Renal cortex interstitium (tissue), 11 donors: ENCODE measurements at regions not wholly inside any gene's neighbourhood (a gene's known extent, or its start where the extent isn't known, plus 50 kb on each side); places are given as distances from the start of the nearest gene placed in this dataset.
A peak's percentile ranks its signal among the peaks of the same experiment; 100 is the strongest.

Source experiments
- DNase-seq, 11 donors: peaks; one replicate each; pipeline ENCODE4 v3.0.0-alpha.2; 2013; ENCODE audit warnings: low read depth in 9 of 11, low spot score in 4 of 11; ENCODE audit errors: extremely low read depth in 1 of 11

DNA sequence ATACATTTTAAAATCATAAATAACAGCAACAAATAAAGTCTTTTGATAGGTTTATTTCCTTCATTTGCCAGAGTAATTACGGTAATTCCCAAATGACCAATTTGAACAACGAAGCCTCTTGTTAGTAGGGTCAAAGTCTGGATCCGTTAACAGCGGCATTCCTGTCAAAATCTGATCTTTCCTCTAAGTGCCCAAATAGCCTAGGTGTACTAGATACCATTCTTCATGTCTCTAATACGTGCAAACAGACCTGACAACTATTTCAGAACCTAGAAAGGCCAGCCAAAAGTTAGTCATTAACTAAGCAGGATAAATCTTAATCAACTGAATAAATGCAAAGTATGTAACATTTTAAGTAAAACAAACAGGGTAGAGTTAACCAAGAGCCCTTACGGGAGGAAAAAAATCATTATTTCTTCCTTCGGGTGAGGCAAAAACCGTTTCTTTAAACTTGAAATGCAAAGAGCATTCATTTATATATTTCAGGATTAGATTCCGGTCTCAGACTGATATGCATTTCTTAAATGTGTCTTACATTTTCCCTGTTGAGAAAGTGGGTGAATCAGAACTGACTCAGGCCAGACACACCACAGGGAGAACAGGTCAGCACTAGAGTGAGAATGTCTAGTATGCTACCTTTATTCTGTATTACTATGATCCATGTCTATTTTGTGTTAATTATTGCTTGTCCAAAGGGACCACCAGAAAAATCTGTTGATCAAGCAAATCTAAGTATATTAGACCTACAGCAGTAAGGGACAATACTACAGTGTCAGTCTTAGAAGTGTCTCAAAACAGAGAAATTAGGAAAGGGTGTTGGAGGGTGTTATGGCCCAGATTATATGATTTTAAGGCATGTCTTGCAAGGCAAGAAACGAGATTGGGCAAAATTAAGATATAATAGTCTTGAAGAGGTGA, 141.5 kb upstream of the NDUFV2 start:
- peak in 1 of 11 donors; percentile 38 for DNase-seq

DNA sequence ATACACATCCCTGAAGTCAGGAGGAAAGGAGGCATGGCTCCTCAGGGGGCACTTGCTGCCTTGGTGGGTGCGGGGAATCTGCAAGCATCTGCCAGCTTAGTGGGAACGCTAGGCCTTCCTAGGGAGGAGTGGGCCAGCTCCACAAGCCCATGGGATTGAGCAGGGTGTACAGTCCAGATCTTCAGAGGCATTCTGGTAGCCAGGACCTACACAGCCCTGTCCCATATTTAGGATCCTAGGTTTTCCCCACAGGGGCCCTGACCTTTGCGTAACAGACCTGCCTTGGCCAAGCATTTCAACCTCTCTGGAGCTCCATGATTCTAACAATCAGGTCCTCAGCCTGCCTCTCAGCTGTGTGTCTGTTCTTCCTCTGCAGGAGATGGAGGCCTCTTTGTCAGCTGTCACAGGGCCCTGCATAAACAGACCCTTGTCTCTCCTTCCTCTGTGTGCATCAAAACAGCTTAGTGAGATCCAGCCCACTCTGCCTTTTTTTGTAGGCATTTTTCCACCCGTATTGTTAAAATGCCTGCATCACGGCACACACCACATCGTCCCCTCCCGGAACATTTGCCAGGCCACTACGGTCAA, 140.2 kb upstream of the NDUFV2 start:
- no peak for DNase-seq

DNA sequence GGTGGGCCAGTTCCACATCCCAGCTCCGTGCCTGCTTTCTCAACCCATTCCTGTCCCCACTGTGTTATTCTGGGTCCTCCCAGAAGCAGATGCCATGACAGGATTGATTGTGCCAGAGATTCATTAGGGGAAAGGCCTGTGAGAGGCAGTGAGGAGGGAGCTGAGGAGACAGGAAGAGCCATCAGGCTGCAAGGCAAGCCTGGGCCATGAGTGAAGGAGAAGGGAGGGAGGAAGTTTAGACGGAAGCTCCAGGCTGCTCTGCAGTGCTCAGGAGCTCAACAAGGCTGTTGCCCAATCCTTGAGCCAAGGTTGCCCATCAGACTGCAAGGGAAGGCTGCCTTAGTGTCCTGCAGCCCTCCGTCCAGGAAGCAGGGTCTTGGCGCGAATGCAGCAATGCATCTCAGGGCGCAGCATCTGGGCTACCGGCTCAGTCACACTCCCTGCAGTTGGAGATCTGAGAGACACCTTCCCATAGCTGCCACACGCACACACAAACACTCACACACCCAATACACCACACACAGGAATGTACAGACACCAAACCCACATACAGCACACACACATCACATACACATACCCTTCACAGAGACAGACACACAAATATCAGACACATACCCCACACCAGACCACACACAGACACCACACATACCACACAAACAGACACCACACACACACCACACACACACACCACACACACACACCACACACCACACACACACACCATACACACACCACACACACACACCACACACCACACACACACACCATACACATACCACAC, 139.5 kb upstream of the NDUFV2 start:
- DNase-seq = no peak

DNA sequence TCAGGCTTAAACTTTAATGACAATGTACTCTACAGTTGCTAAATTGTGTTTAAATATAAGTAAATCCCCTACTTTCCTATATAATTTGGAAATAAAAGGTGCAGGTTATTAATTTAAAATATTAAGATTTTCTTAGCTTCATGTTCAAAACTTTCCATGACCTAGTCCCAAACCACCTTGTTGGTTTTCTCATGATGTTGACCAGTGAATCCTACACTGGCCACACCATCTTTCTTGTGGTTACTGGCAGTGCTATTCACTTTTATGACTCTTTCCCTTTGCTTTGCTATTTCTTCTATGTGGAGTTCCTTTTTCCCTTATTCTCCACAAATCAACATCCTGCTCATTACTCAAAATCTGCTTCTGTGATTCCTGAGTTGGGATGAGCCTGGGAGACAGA, 138.6 kb upstream of the NDUFV2 start:
- no peak for DNase-seq

DNA sequence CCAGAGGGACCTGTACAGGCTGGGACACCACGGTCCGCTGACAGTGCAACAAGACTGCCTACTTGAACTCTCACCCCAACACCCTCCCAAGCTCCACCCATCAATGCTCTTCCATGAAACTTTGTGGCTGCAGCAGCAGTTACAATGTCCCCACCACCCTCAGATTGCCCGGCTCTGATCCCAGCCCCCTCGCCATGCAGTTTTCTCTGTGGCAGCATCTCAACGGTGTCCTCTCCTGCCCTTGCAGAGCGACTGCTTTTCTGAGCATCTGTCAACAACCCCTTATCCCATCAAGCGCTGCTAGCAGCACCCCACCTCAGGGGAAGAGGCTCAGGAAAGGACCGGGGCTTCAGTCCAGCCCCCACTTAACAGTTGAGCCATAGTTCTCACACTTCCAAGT, 137.1 kb upstream of the NDUFV2 start:
- no peak for DNase-seq

DNA sequence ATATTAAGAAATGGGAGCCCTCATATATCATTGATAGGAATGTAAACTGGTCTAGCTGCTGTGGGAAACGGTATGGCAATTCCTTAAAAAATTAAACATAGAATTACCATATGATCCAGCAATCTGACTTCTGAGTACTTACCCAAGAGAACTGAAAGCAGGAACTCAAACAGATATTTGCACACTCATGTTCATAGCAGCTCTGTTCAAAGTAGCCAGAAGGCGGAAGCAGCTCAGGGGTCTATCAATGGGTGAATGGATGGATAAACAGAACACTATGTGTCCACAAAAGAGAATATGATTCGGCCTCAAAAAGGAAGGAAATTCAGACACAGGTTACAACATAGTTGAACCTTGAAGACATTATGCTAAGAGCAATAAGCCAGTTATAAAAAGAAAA, 135.7 kb upstream of the NDUFV2 start:
- DNase-seq = no peak

DNA sequence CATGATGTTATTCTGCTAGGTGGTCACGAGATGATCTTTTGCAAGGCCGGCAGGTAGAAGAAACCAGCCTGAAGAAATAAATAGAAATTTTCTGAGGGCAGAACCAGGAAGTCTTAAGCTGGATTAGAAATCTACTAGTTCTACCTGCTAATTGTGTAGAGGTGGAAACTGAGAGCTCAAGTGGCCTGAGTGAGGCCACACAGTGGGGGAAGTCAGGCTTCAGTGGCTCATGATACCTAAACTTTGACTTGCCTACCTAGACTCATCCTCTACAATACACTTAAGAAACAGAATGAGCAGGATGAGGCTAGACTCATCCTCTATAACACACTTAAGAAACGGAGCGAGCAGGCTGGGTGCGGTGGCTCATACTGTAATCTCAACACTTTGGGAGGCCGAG, 134.9 kb upstream of the NDUFV2 start:
- no peak for DNase-seq

DNA sequence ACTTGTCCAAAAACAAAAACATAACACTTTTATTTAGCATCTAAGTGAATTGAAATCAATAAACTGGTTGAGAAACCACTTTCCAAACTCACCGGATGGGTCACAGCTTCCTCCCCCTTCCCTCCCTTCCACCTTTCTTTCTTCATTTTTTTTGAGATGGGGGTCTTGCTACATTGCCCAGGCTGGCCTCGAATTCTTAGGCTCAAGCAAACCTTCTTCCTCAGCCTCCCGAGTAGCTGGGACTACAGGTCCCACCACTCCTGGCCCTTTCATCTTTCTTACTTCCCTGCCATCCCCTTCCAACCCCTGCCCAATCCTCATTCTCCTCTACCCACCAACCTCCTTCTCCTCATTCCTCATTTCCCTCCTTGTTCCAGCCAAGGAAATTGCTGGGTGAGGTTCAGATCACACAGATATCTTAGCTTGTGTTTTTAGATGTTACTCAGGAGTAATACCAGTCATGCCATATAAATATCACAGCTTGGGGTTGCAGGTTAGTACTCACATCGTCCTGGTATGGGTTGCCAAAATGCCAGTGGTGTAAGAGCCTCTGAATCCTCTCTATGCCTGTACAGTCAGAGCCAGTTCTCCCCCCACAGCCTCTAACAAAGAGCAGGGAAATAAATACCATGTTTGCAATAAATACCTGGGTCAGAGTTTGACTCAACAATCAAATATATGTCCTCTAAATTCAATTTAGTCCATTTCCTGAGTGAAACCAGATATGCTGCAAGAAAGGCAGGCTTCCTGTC, 132.7 kb upstream of the NDUFV2 start:
- DNase-seq = no peak

DNA sequence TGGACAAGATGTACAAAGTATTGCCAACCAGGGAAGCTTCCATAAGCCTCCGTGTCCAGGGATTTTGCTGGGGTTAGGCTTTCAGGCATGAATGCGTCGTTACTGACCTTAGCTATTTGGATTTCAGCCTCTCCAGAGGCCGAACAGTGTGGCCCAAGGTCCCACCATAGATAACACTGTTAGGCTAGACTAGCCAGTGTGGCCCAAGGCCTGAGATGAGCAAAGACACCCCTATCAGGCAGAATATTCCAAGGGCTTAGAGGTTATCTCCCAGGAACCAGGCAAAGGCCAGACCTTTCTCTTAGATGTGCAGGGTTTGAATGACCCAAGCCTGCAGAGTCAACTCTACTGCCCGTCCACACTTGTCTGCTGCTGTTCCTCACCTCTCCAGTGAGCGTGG, 131.7 kb upstream of the NDUFV2 start:
- DNase-seq = no peak

DNA sequence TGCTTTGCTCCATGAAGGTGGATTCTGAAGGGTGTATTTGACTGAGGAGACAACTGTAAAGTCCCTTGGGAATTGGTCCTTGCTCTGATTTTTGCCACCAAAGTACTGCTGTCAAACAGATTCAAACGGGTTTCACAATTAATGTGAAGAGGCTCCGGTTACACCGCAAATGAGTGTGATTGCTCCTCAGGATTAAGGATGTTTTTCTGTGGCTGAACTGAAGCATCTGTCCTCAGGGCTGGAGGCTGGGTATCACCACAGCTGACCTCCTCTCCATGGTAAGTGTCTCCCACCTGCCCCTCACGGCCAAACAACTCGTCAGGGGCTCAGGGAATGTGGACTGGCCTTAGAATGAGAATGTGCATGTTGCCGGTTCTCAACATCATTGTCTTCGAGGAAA, 130.4 kb upstream of the NDUFV2 start:
- no peak for DNase-seq

DNA sequence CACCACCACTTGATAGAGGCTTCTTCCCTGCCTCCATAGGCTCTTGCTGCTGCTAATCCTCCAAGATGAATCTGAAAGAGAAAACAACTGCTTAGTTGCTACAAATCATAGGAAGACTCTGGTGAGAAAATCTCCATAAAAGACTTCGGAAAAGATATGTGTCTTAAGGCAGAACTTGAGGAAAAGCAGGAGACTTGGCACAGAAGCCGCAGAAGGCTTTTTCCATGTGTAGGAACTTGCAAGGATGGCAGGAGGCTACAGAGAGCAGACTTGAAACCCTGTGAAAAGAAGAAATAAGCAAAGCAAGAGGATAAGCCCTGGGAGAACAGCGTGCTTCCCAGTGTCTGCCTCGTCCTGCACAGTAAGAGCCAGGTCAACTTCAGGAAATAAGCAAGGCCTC, 128.2 kb upstream of the NDUFV2 start:
- no peak for DNase-seq

DNA sequence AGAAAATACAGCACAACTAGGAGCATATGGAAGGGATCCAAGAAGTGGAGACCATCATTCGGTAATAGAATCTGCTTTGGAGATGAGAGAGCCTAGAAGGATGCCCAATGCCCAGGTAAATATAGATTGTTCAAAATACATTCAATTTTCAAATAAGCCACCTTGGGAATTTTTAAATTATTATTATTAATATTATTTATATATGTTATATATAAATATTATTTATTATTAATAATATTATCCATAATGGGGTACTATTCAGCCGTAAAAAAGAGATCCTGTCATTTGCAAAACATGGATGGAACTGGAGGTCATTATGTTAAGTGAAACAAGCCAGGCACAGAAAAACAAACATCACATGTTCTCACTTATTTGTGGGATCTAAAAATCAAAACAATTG, 127.8 kb upstream of the NDUFV2 start:
- no peak for DNase-seq

DNA sequence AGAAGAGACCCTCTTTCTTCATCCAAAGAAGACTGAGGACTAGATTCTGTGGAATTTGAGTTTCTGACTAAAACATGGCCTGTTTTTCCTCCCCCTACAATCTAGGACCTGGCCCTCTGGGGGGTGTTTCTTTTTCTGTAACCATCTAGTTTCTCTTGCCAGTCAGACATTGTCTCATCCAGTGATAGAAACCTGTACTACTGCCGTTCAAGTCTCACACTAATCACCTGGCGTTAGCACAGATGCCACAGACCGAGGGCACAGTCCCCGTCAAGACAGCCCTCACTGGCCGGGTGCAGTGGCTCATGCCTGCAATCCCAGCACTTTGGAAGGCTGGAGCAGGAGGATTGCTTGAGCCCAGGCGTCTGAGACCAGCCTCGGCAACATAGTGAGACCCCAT, 126.9 kb upstream of the NDUFV2 start:
- no peak for DNase-seq

DNA sequence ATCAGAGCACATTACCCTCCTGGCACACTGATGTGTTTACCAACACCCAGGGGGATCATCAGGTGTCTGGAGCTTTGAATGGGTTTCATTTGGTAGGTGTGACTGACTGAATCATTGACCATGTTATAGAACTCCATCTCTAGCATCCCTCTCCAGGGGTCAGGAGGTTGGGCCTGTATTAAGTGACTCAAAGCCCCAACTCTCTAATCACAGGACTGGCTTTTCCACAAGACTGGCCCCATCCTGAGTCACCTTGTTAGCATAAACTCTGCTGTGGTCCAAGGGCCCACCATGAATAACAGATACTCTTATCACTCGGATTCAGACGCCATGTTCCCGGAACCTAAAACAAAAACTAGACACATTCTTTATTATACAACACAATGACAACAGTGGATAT, 125.9 kb upstream of the NDUFV2 start:
- no peak for DNase-seq

DNA sequence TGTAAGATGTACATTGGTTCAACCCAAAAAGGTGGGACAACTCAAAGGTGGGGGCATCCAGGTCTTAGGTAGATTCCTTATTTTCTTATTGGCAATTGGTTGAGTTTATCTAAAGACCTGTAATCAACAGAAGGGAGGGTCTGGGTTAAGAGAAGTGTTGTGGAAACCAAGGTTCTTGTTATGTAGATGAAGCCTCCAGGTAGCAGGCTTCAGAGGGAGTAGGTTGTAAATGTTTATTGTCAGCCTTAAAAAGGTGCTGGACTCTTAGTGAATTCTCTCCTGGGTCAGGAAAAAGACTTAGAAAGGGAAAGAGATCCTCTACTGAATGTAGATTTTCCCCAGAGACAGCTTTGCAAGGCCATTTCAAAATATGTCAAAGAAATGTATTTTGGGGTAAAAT, 125.3 kb upstream of the NDUFV2 start:
- DNase-seq = no peak

DNA sequence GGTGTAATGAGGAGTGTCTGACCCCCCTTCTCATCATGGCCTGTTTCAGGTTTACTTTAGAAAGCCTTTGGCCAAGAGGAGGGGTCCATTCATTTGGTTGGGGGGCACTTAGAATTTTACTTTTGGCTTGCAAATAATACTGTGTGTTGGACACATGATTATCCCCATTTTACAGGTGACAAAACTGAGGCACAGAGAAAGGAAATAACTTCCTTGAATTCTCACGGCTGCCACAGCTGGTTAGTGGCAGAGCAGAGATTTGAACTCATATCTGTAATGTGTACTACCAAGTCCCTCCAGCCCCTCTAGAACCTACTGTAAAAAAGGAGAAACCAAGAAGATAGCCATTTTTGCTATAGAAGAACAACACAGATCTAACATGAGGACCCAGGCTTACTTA, 124.8 kb upstream of the NDUFV2 start:
- DNase-seq = no peak

DNA sequence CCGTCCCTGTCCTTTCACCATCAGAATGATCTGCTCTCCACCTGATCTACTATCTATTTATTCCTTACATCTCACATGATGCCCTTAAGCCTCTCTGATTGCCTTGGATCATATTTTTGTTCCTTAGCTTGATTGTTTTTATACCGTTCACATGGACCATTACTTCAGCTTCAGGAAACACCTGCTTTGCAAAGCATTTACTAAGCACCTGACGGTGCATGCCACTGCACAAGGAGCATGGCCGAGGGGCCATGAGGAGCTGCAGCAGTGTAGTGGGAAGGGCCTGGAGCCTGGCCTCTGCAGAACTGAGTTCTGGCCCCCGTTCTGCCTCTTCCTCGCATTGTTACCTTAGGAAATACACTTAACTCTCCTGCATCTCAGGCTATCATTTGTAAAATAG, 124.1 kb upstream of the NDUFV2 start:
- no peak for DNase-seq

DNA sequence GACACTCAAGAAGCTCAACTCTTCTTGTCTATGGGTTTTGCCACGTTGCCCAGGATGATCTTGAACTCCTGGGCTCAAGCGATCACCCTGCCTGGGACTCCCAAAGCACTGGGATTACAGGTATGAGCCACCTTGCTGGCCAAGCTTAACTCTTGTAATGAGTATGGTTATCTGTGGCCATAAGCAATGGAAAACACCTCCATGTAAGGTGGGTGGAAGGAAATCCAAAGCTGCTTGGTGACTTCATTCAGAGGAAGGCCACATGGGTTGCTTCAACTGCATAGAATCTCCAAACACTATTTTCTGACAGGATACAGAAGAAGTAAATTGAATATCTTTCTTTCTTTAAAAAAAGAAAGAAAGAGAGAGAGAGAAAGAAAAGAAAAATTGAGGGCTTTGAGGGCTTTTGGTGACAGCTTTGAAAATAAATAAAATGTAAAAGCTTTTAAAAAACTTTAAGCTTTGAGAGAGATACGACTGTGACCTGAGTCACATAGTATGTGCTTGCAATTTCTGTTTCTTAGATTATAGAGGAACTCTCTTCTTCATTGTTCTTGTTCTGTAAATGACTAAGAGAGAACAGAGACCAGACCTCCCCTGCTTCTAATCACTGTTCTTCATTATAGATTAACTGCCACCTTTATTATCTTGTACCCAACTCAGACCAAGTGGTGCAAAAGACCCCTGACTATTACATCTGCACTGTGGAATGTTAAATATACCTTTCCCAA, 123.1 kb upstream of the NDUFV2 start:
- no peak for DNase-seq

DNA sequence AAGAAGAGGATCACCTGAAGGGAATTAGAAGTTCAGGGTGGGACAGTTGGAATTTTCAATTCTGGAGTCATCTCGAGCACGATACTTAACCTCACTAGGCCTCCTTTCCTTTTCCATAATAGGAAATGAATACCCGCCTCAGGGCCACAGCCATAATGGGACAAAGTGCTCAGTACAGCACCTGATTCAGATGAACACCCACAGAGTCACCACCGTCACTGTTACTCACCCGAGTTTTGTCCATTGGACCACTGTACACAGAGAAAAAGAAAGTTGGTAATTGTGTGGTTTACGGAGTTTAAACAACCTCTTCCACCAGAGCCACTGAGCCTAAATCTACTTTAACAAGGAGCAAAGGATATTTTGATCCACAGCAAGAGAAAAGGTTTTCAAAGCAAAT, 122.0 kb upstream of the NDUFV2 start:
- DNase-seq = no peak
